PC-9 (cell line): ENCODE measurements at regions not wholly inside any gene's neighbourhood (a gene's known extent, or its start where the extent isn't known, plus 50 kb on each side); places are given as distances from the start of the nearest gene placed in this dataset.
"Not testable (repeated sequence)": the region's sequence is repeated elsewhere in the genome, so short reads cannot be mapped to it uniquely, and the experiment has no call there.

ENCODE experiments used
- CTCF ChIP-seq: fragments of 200-600 bp; sonication (generic); conservative IDR thresholded peaks from 2 replicates; pipeline ENCODE4 v1.6.1; 2017; ENCODE audit warnings: mixed run types, antibody characterized with exemption, mild to moderate bottlenecking, moderate library complexity
- EZH2 ChIP-seq: fragments of 200-600 bp; sonication (generic); IDR thresholded peaks from 2 replicates; pipeline ENCODE4 v1.8.0; 2017; ENCODE audit warnings: antibody characterized with exemption, low read depth

GRCh38 chr2:87512864-87513530 lies 234.9 kb upstream of the PLGLB2 start:
- TF ChIP-seq CTCF, EZH2: not testable (repeated sequence)
